ENCODE measurements at regions not wholly inside any gene's neighbourhood (a gene's known extent, or its start where the extent isn't known, plus 50 kb on each side); places are given as distances from the start of the nearest gene placed in this dataset.
"Not testable (repeated sequence)": the region's sequence is repeated elsewhere in the genome, so short reads cannot be mapped to it uniquely, and the experiment has no call there.

DNA sequence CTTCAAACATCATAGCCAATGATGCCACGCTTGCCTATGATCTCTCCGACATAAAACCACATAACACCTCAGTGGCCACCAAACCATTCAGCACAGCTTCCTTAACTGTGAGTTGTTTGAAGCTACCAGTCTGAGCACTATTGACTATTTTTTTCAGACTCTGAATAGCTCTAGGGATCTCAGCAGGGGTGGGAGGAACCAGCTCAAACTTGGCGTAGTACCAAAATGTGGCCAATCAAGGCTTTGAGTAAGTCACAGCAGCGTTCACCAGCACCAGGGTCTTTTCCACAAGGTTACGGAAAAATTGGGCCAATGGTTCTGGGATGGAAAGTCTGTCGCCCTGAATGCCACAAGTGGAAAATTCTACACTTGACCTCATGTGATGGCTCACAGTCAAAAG lies 70.6 kb downstream of the SMPDL3A start:
- DNase-seq: no peak

DNA sequence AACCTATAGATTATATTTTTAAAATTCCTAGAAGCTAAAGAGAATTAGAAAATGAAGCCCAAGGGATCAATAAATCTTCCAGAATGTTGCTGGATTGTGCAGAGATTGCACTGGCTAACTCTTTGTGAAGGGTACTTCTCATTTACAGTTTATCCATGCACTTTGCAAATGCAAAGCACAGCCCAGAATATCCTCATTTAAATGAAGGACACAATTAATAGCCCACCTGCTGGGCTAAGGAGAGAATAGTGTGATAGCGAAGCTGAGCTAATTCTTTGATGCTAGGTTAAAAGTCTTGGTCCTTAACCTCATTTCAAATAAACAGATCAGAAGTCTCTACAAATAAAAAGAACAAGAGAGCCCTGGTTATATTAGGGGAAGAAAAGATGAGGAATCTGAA lies 72.5 kb downstream of the SMPDL3A start:
- DNase-seq: no peak

DNA sequence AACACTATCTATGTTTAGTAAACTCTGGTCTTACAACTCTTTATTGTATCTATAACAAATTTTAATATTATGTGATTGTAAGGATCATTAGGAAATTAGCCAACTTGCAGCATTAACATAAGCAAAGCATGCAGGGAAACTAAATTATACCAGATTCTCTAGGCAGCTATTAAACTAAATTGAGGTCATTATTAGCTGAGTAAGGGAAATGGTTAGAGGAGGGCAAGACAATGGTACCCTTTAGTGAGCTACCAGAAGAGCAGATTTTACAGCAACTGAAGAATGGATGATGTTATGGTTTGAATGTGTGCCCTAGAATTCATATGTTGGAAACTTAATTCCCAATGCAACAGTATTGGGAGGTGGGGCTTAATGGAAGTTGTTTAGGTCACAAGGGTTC lies 79.1 kb downstream of the SMPDL3A start:
- DNase-seq: no peak

DNA sequence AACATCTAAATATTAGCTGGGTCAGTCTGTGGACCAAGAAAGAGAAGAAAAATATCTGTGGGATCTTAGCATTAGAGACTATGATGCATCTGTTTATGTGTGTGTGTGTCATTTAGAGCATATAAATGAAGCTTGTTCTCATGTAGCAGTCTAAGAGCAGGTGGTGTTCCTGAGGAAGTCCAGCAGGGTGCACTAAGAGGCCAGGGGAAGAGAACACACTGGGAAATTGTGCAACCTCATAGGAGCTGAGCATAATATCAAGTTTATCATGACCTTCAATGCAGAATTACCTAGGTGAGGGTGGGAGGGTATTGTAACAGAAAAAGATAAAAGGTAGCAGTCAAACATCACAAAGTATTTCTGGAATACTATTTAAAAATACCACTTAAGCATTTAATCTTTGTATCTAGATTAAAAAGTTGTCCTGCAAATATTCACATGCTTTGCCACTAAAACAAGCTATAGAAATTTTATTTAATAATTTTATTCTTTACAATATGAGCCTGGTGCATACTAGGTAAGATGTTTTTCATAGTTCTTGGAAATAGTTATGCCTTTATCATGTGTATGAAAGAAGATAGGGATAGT lies 80.5 kb downstream of the SMPDL3A start:
- DNase-seq: peak; percentile 46

DNA sequence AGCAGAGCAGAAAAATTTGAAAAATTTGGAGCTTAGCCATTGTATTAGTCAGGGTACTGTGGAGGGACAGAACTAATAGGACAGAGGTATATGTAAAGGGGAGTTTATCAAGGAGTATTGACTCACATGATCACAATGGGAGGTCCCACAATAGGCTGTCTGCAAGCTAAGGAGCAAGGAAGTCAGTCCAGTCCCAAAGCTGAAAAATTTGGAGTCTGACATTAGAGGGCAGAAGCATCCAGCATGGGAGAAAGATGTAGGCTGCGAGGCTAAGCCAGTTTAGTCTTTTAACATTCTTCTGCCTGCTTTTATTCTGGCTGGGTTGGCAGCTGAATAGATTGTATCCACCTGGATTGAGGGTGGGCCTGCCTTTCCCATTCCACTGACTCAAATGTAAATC lies 82.0 kb downstream of the SMPDL3A start:
- no peak for DNase-seq

DNA sequence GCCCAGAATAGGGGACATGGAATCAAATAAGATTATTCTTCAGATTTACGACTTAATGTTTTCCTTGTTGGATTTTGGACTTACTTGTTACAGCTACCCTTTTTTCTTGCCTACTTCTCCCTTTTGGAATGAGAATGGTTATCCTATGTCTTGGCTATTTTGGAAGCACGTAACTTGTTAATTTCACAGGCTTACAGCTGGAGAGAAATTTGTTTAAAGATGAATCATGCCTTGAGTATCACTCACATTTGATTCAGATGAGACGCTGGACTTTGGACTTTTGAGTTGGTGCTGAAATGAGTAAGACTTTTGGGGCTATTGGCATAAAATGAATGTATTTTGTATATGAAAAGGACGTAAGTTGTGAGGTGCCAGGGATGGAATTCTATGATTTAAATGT lies 83.3 kb downstream of the SMPDL3A start:
- no peak for DNase-seq

DNA sequence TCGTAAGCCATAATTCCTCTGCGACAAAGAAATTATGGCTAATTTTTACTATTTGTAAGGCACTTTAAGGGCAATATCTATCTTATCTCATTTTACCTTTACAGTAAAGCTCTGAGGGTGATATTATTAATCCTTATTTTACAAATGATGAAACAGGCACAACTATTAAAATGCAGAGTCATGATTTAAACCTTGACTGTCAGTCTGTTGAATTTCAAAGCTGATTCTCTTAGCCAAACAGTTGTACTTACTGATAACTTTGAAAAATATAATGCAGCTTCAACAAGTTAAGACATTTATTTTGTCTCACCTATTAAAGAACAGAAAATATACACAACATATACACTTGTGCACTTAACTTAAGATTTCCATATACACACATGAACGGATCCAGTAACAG lies 88.2 kb downstream of the SMPDL3A start:
- no peak for DNase-seq

DNA sequence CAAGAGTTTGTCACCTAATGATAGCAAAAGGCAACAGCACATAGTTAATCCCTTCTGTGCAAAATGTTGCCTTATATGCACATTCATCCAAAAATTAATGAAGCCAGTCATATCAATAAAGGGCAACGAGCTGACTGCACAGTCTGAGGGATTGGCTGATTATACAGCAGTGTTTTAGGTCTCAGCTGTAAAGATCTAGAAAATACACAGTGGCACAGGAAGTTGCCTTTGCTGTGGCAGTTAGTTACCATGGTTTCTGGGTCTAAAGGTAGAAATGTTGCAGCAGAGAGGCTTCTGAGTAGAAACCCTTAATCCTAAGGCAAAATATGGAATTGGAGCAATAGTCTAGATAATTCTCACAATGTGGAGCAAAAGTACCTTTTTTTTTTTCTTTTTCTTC lies 89.7 kb downstream of the SMPDL3A start:
- no peak for DNase-seq

DNA sequence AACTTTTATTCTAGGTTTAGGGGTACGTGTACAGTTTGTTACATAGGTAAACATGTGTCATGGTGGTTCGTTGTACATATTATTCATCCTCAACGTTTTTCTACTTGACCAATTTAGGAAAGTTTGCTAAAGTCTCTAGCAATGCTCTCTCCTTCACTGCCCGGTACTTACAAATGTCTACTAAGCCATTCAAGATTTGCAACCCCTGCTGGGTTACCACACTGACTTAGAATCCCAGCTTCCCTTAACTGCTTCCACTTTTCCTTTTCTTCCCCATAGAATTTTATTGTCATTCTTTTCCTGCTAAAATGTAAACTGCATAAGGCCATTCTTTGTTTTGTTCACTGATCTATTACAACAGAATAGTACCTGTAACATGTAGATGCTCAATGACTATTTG lies 97.4 kb downstream of the SMPDL3A start:
- no peak for DNase-seq

DNA sequence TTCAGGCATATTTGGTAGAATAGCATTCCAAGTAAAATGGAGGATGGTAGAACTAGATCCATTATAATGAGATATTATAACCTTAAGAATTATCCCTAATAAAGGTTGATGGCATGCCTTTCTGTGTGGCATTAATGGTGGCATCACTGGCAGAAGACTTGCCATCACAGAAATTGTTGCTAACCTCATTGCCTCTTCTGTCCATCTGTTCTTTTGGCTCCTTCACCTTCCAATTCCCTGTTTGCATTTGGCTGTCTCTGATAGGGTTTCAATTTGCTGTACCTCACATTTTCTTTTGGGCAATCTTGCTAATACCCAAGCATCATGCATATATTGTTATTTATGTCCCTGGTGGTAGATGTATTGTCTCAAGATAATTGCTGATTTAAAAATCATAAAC lies 98.9 kb downstream of the SMPDL3A start:
- no peak for DNase-seq

DNA sequence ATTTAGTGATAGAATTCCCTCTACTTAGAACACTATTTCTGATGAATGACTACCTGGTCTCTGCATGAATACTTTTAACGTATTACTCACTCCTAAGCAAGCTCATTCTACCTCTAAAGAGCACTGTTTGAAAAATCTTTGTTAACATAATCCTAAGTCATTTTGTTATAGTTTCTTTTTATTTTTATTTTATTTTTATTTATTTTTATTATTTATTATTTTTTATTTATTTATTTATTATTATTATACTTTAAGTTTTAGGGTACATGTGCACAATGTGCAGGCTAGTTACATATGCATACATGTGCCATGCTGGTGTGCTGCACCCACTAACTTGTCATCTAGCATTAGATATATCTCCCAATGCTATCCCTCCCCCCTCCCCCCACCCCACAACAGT lies 99.6 kb downstream of the SMPDL3A start:
- DNase-seq: not testable (repeated sequence)

DNA sequence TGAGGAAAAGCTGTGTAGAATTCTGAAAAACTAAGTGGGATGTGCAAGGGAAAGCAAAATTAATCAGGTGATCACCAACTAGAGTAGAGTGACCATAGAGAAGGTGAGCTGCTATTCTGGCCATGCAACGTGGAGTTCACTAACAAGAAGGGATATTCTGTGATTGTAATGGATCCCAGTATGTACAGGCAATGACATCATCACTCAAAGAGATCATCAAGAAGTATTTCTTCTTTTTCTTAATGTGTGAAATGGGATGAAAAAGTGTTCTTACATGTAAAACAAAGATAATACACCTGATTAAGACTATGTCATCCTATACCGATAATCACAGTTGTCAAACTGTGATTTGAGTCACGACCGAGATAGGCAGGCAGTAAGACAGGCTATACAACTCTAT lies 101.2 kb downstream of the SMPDL3A start:
- no peak for DNase-seq

DNA sequence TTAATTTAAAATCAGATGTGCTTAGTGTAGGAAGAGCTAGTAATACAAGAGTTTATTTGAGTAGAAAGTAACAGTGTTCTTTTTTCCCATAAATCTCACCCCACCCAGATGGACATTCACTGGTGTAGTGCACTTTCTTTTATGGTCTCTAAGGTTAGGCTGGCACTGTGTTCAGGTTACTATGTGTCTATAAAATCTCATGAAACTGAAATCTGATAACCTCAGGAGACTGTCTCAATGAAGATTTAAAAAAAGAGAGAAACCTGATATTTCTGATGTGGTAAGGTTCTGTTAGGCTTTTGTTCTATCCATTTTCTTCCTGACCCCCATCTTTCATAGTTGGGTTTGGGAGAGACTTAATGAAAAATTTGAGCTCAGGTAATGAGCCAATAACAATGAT lies 101.2 kb upstream of the CLVS2 start:
- DNase-seq: no peak

DNA sequence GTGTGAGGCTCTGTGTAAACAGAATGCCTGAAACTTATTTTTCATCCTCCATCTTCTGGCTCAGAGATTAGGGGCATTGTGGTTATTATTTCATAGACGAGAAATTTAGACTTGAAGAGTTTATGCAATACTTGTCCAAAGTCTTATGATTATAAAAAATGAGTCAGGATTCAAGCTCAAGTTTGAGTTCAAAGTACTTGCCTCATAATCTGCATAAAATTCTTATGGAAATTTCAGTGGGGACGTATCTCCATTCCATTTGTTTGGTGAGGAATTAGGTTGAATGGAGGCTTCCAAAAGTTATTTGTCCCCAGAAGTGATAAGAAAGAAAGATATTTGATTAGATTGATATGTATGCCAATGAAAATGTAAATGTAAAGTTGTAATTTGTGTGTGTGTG lies 93.7 kb upstream of the CLVS2 start:
- no peak for DNase-seq

DNA sequence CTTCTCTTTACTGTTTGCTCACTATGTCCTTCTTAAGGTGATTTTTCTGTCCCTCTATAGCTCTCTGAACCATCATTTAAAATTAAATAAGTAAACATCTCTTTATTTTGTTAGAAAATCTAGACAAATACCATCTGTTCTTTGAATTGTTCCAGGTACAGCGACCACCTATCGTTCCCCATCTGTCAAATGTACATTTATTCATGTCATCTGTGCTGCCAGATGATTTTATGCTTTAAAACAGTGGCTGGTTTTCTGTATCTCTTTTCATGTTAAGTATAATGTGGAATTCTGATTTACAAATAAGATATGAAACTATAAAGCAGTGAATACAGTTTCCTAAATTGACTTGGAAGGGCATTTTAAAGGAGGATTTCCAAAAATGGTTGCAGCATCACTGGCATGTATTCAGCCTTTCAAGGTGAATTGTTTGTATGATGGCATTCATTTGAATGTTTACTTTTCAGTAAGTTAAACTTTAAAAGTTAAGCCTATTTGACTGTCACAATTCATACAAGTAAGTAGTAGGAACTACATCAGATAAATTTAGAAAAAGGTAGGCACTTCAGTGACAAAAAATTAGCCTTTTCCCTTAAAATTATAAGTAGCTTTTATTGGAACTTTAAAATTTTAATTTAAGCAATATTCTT lies 92.6 kb upstream of the CLVS2 start:
- no peak for DNase-seq

DNA sequence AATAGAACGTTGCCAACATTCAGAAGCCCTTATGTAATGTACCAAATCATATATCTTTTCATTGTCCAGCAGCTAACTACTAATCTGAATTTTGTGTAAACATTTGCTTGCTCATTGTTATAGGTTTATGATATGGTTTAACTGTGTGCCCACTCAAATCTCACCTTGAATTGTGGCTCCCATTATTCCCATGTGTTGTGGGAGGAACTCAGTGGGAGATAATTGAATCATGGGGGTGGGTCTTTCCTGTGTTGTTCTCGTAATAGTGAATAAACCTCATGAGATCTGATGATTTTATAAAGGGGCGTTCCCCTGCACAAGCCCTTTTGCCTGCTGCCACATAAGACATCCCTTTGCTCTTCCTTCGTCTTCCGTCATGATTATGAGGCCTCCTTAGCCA lies 91.9 kb upstream of the CLVS2 start:
- no peak for DNase-seq

DNA sequence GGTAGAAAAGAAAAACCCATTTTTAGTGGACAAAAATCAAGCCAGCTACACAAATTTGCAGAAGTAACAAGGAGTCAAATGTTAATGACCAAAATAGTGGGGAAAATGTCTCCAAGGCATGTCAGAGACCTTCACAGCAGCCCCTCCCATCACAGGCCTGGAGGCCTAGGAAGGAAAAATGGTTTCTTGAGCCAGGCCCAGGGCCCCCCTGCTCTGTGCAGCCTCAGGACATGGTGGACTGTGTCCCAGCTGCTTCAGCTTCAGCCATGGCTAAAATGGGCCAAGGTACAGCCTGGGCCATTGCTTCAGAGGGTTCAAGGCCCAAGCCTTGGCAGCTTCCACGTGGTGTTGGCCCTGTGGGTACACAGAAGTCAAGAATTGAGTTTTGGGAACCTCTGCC lies 82.5 kb upstream of the CLVS2 start:
- no peak for DNase-seq

DNA sequence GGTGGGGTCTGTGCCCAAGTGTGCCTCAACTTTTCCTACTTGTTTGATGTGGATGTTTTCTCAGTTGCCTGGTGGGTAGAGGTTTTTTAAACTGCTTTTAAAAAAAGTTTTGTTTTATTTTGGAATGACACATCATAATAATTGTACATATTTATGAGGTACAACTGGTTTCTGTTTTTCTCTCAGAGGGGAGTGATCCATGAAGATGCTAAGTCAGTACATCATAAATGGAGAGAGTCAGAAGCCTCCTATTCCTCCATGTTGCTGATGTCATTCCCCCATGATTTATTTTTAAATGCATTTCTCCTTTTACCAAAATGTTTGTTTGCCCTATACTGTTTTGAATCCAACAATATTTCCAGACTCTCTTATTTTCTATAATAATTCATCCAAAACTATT lies 77.3 kb upstream of the CLVS2 start:
- no peak for DNase-seq

DNA sequence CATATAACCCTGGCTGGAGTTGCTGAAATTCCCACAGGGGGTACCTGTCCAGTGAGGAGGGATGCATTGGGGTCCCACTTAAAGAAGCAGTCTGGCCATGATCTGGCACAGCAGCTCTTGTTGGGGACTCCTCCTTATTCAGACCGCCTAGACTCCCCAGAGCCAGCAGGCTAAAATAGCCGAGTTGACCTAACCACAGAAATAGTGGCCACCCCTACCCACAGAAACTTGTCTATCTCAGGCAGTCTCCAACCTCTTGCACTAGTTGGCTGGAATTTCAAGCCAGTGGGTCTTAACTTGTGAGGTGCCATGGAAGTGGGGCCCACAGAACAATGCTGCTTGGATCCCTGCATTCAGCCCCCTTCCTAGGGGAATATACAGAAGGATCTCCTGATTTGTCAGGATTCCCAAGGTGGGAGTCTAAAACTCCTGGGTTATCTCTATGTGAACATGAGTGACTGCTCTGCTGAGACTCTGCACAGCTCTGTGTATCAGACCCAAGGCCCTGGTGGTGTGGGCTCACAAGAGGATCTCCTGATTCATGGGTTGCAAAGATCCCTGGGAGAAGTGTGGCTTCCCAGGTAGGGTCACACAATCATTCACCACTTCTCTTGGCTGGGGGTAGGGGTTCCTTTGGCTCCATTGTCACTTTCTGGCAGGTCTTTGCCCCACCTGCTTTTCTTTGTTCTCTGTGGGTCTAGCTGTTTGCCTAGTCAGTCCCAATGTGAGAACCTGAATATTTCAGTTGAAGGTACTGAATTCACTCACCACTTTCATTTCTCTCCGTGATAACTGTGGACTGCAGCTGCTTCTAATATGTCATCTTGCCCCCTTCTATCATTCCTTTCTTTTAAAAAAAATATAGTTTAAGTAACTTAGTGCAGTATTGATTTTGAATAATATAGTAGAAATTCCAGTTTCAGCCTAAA lies 65.5 kb upstream of the CLVS2 start:
- DNase-seq: no peak

DNA sequence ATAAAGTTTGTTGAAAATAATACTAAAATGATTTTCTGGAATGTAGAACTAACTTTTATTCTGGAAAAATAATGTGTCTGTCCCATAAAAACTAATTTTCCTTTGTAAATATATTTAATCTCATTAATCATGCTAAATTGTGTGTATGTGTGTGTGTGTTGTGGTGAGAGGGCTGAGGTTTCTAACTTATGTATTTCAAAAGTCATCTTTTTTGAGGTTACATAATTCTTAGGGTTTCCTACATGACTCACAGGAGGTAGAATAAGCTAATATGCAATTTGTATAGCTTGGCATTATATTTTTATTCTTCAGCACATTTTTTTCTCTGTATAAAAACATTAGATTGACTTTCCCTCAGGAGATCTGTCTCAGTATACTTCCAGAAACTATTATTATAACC lies 64.1 kb upstream of the CLVS2 start:
- no peak for DNase-seq

DNA sequence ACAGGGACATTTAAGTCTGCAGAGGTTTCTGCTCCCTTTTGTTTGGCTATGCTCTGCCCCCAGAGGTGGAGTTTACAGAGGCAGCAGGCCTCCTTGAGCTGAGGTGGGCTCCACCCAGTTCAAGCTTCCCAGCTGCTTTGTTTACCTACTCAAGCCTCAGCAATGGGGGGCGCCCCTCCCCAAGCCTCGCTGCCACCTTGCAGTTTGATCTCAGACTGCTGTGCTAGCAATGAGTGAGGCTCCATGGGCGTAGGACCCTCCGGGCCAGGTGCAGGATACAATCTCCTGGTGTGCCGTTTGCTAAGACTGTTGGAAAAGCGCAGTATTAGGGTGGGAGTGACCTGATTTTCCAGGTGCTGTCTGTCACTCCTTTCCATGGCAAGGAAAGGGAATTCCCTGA lies 51.1 kb upstream of the CLVS2 start:
- DNase-seq: not testable (repeated sequence)

All from NCI-H1092 treated with DMSO at 0.1 percent for 48 hours (cell line).